Neuronal stem cell (in vitro differentiated cells): ENCODE measurements at regions not wholly inside any gene's neighbourhood (a gene's known extent, or its start where the extent isn't known, plus 50 kb on each side); places are given as distances from the start of the nearest gene placed in this dataset.

Experiments
- DNase-seq: peaks from one replicate; pipeline ENCODE4 v3.0.0-alpha.2; 2013; ENCODE audit warnings: low spot score
- H2AFZ ChIP-seq: one replicate; pipeline ENCODE4 v1.6.1; 2013; ENCODE audit warnings: mild to moderate bottlenecking, low read length, inconsistent platforms
- H2AK5ac ChIP-seq: 2 replicates; pipeline ENCODE4 v1.6.1; 2013; ENCODE audit warnings: low read depth, mild to moderate bottlenecking, inconsistent platforms, low read length, moderate library complexity, mixed read lengths
- H2BK120ac ChIP-seq: 2 replicates; pipeline ENCODE4 v1.6.1; 2013; ENCODE audit warnings: low read depth, mild to moderate bottlenecking, inconsistent platforms, low read length, moderate library complexity, mixed read lengths
- H2BK12ac ChIP-seq: one replicate; pipeline ENCODE4 v1.6.1; 2013; ENCODE audit warnings: low read length, inconsistent platforms
- H2BK15ac ChIP-seq: 2 replicates; pipeline ENCODE4 v1.6.1; 2013; ENCODE audit warnings: mild to moderate bottlenecking, low read length, inconsistent platforms, mixed read lengths
- H2BK5ac ChIP-seq: one replicate; pipeline ENCODE4 v1.6.1; 2013; ENCODE audit warnings: inconsistent platforms, mild to moderate bottlenecking, low read length, moderate library complexity
- H3K14ac ChIP-seq: one replicate; pipeline ENCODE4 v1.6.1; 2013; ENCODE audit warnings: low read length, inconsistent platforms
- H3K18ac ChIP-seq: 2 replicates; pipeline ENCODE4 v1.6.1; 2013; ENCODE audit warnings: low read length, inconsistent platforms
- H3K23ac ChIP-seq: 2 replicates; pipeline ENCODE4 v1.6.1; 2013; ENCODE audit warnings: low read depth, mild to moderate bottlenecking, mixed read lengths, low read length, inconsistent platforms; ENCODE audit not compliant: poor library complexity
- H3K27ac ChIP-seq: replicated peaks from 3 replicates; pipeline ENCODE4 v1.5.1; 2013; ENCODE audit warnings: low read length, inconsistent platforms
- H3K27me3 ChIP-seq, 3 experiments: 2 replicates each; pipeline ENCODE4 v1.6.1; 2013; ENCODE audit warnings: low read length in 3 of 3, mild to moderate bottlenecking in 2 of 3, inconsistent platforms in 1 of 3, low read depth in 1 of 3, mixed read lengths in 1 of 3, moderate library complexity in 1 of 3; ENCODE audit not compliant: control insufficient read depth in 3 of 3, insufficient read depth in 3 of 3
- H3K36me3 ChIP-seq, 2 donors: replicated peaks in 1 of 2; 2 replicates each; pipeline ENCODE4 v1.6.1; 2013; ENCODE audit warnings: low read length in 2 of 2; ENCODE audit not compliant: control insufficient read depth in 2 of 2, insufficient read depth in 2 of 2
- H3K4ac ChIP-seq: 2 replicates; pipeline ENCODE4 v1.6.1; 2013; ENCODE audit warnings: inconsistent platforms, mild to moderate bottlenecking, low read length, moderate library complexity
- H3K4me1 ChIP-seq, 2 donors: 1 replicate in 1 of 2; 2 replicates in 1 of 2; pipeline ENCODE4 v1.6.1; 2013; ENCODE audit warnings: low read length in 2 of 2, low read depth in 1 of 2; ENCODE audit not compliant: control insufficient read depth in 2 of 2, insufficient read depth in 1 of 2
- H3K4me2 ChIP-seq: one replicate; pipeline ENCODE4 v1.6.1; 2013; ENCODE audit warnings: mild to moderate bottlenecking, low read length, inconsistent platforms; ENCODE audit not compliant: insufficient read depth, poor library complexity, severe bottlenecking
- H3K4me3 ChIP-seq, 2 donors: 2 replicates each; pipeline ENCODE4 v1.5.1; 2013; ENCODE audit warnings: low read length in 2 of 2, mild to moderate bottlenecking in 2 of 2, inconsistent platforms in 1 of 2, moderate library complexity in 1 of 2
- H3K79me1 ChIP-seq: one replicate; pipeline ENCODE4 v1.6.1; 2013; ENCODE audit warnings: low read depth, mild to moderate bottlenecking, inconsistent platforms, low read length, moderate library complexity
- H3K9ac ChIP-seq: one replicate; pipeline ENCODE4 v1.6.1; 2013; ENCODE audit warnings: mild to moderate bottlenecking, low read depth, low read length, inconsistent platforms; ENCODE audit not compliant: poor library complexity
- H3K9me3 ChIP-seq, 2 donors: replicated peaks in 1 of 2; 2 replicates each; pipeline versions ENCODE3 to v1.6.1; 2013; ENCODE audit warnings: low read length in 2 of 2, mild to moderate bottlenecking in 2 of 2, inconsistent platforms in 1 of 2, low read depth in 1 of 2, mixed read lengths in 1 of 2, moderate library complexity in 1 of 2; ENCODE audit not compliant: control insufficient read depth in 2 of 2, insufficient read depth in 1 of 2
- H4K8ac ChIP-seq: one replicate; pipeline ENCODE4 v1.6.1; 2013; ENCODE audit warnings: low read depth, mild to moderate bottlenecking, inconsistent platforms, low read length, moderate library complexity
- H4K91ac ChIP-seq: one replicate; pipeline ENCODE4 v1.6.1; 2013; ENCODE audit warnings: low read length, low read depth, mild to moderate bottlenecking, inconsistent platforms; ENCODE audit not compliant: poor library complexity
- WGBS, 2 donors: extraction: QIAGEN DNeasy Blood & Tissue Kit; methylation state at CpG; one replicate each; pipeline ENCODE4 v1.1.7; 2013; ENCODE audit warnings: missing lambda C conversion rate in 2 of 2, mixed read lengths in 1 of 2; ENCODE audit not compliant: insufficient read length in 2 of 2, insufficient replicate concordance in 1 of 2; ENCODE audit errors: extremely low coverage in 2 of 2; 5-methylcytosine and 5-hydroxymethylcytosine counted together

DNA sequence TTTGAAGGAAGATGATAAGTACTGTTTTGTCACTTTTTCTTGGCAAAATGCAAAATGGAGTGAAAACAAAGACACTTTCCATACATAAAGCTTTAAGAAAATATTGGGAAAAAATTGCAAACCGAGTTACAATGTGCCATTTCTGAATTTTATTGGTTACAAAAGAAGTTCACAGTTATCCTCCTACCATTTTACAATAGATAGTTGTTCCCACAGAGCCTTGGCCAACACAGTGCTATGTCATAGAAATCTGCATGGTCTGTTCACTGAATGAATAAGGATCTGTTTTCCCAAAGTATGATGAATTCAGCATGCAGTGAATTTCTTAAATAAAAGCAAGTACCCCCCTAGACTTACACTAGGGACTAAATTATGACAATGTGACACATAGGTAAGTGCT lies 268.2 kb upstream of the POU3F2 start:
- Histone ChIP-seq H2BK5ac (no peak overlapping the region), H3K4me3 (no peak overlapping the region), H2BK15ac (no peak overlapping the region), H3K4me1 (no peaks in the 10 kb centered on the region), H3K18ac (no peak overlapping the region), H3K9ac (no peak overlapping the region), H2BK120ac (no peak overlapping the region), H3K27me3 (no peaks in the 10 kb centered on the region), H4K8ac (no peak overlapping the region), H3K14ac (no peak overlapping the region), H2BK12ac (no peak overlapping the region), H3K79me1 (no peaks in the 10 kb centered on the region), H3K4me2 (no peak overlapping the region), H3K36me3 (no peaks in the 10 kb centered on the region), H3K23ac (no peak overlapping the region), H3K9me3 (no peaks in the 10 kb centered on the region), H3K27ac (no peak overlapping the region), H2AK5ac (no peak overlapping the region), H2AFZ (no peak overlapping the region), H4K91ac (no peak overlapping the region), H3K4ac (no peak overlapping the region)
- no peak for DNase-seq
- no CpG with 5 or more reads among the region's 1 CpG for WGBS, 2 donors

DNA sequence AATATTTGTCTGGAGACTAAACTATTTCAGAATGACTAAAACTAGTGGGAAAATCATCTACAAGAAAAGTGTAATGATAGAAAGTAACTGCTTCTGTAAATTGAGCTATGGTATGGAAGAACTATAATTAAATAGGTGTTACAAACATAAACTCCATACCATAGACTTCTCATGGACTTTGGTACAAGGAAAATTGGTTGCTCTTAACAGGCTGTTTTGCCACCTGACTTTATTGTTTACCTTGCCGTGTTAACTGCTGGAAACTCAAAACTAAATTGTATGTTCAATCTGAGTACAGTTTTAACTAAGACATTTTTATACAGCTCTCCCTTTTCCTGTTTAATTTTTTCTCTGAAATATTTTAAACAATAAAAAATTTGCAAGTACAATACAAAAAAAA lies 261.8 kb upstream of the POU3F2 start:
- Histone ChIP-seq H2AK5ac (no peak overlapping the region), H3K79me1 (no peaks in the 10 kb centered on the region), H2BK5ac (no peak overlapping the region), H3K27me3 (no peaks in the 10 kb centered on the region), H3K9ac (no peak overlapping the region), H3K27ac (no peak overlapping the region), H4K8ac (no peak overlapping the region), H3K14ac (no peak overlapping the region), H3K4me1 (peaks cover 5 to 14% of the 10 kb centered on the region in 2 donors), H3K4me3 (no peak overlapping the region), H3K18ac (no peak overlapping the region), H2BK15ac (no peak overlapping the region), H3K23ac (no peak overlapping the region), H4K91ac (no peak overlapping the region), H3K4ac (no peak overlapping the region), H3K4me2 (no peak overlapping the region), H2BK120ac (no peak overlapping the region), H3K36me3 (no peaks in the 10 kb centered on the region), H2BK12ac (no peak overlapping the region), H3K9me3 (no peaks in the 10 kb centered on the region), H2AFZ (no peak overlapping the region)
- WGBS, 2 donors = no CpG with 5 or more reads among the region's 1 CpG
- DNase-seq = no peak

DNA sequence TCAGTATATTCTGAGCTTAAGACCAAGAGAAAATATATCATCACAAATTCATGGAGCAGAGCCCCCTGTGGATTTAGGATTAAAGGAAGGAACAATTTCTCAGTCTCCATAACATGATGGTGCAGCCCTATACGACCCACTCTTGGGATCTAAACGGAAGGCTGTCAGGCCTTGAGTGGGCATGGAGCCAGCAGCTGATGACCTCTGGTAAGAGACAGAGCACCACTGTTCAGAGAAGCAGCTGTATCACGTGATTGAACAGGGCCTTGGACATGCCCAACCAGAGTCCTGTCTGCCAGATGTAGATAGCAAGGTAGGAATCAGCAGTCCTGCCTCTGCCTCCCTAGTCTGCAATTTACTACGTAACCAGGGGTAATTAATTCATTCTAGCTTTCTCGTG lies 259.4 kb upstream of the POU3F2 start:
- H3K23ac ChIP-seq = no peak overlapping the region

DNA sequence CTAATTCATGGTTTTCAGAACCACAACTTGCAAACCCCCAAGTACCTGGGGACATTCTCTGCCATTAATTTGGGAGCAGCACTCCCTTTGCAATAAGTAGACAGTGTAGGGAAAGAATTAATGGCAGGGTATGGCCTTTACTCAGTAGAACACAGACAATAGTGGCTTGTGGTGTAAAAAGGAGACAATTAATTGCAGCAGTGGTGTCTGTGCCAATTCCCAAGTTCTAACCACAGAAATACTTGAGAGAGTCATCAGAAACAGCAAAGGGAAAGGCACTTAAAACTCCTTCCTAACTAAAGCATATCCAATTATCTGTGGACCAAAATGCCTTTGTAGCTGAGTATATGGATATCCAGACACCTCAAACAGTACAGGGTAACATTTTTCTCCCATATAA lies 257.6 kb upstream of the POU3F2 start:
- H4K91ac ChIP-seq = no peak overlapping the region
- H3K14ac ChIP-seq = no peak overlapping the region
- no peak overlapping the region for H2BK12ac ChIP-seq
- H3K9me3 ChIP-seq = no peaks in the 10 kb centered on the region
- peaks cover 6 to 17% of the 10 kb centered on the region in 2 donors for H3K4me1 ChIP-seq
- no peak overlapping the region for H4K8ac ChIP-seq
- no peak overlapping the region for H2BK5ac ChIP-seq
- H2BK120ac ChIP-seq = no peak overlapping the region
- H2BK15ac ChIP-seq = no peak overlapping the region
- no peaks in the 10 kb centered on the region for H3K36me3 ChIP-seq
- H3K9ac ChIP-seq = no peak overlapping the region
- H3K18ac ChIP-seq = no peak overlapping the region
- H3K27ac ChIP-seq = no peak overlapping the region
- no peaks in the 10 kb centered on the region for H3K27me3 ChIP-seq
- no peak for DNase-seq
- no peak overlapping the region for H3K4me2 ChIP-seq
- H2AFZ ChIP-seq = no peak overlapping the region
- no peaks in the 10 kb centered on the region for H3K79me1 ChIP-seq
- no peak overlapping the region for H3K4me3 ChIP-seq
- no peak overlapping the region for H3K23ac ChIP-seq
- no peak overlapping the region for H2AK5ac ChIP-seq
- H3K4ac ChIP-seq = no peak overlapping the region

More for the DNA sequence above, 259.4 kb upstream of the POU3F2 start:
- no peak overlapping the region for H3K27ac ChIP-seq
- no peak overlapping the region for H4K8ac ChIP-seq
- H2BK15ac ChIP-seq = no peak overlapping the region
- H3K4ac ChIP-seq = no peak overlapping the region
- peak overlapping the region; percentile 38 for H3K18ac ChIP-seq
- no peak overlapping the region for H4K91ac ChIP-seq
- H3K9ac ChIP-seq = peak overlapping the region; percentile 9
- H3K79me1 ChIP-seq = no peaks in the 10 kb centered on the region
- H3K36me3 ChIP-seq = no peaks in the 10 kb centered on the region
- no peaks in the 10 kb centered on the region for H3K27me3 ChIP-seq
- H3K4me1 ChIP-seq = peaks cover 6 to 17% of the 10 kb centered on the region in 2 donors
- H2BK120ac ChIP-seq = no peak overlapping the region
- no peak for DNase-seq
- WGBS, 2 donors = no CpG with 5 or more reads among the region's 5 CpGs
- H3K9me3 ChIP-seq = no peaks in the 10 kb centered on the region
- no peak overlapping the region for H3K4me2 ChIP-seq
- no peak overlapping the region for H3K4me3 ChIP-seq
- H2BK12ac ChIP-seq = peak overlapping the region; percentile 24
- H3K14ac ChIP-seq = no peak overlapping the region
- no peak overlapping the region for H2AK5ac ChIP-seq
- no peak overlapping the region for H2BK5ac ChIP-seq
- H2AFZ ChIP-seq = peak overlapping the region; percentile 31
